ENCODE measurements at regions not wholly inside any gene's neighbourhood (a gene's known extent, or its start where the extent isn't known, plus 50 kb on each side); places are given as distances from the start of the nearest gene placed in this dataset.

- H3K4me1 ChIP-seq (ENCODE audit: insufficient read depth, low read length), result peaks cover 53% of the 10 kb centered on the region
- intact Hi-C loops (cut with micrococcal nuclease), result loop anchor here (5.0 kb wide), 5 partner anchors 61 to 234 kb away; partner anchors contain the start of gene KIAA1549L
- no peak overlapping the region for H2AFZ ChIP-seq (ENCODE audit: low read length)
- H3K79me2 ChIP-seq (ENCODE audit: low read length), result 0 out of 2 replicates have a peak, but pooled peaks cover 4% of the 10 kb centered on the region
- no peaks in the 10 kb centered on the region for H3K9me2 ChIP-seq (replicated peaks; ENCODE audit: low read length)
- ATAC-seq, result peak; percentile 72
- ChIA-PET CTCF (interaction anchor here (0.6 kb wide), 1 partner anchor 77 kb away, joined by 3 read pairs; the partner anchor contains the start of gene KIAA1549L), POLR2A (ENCODE audit: unreplicated experiment) (no interaction called here)
- no peaks in the 10 kb centered on the region for H3K36me3 ChIP-seq (ENCODE audit: low read depth, low read length)
- peak overlapping the region; percentile 24; the same call in 1 of the 2 replicates for H3K9ac ChIP-seq (ENCODE audit: low read length)
- BruUV-seq (replicated peaks), result no TSS peak
- H3K27me3 ChIP-seq (ENCODE audit: low read length), result no peaks in the 10 kb centered on the region
- peak overlapping the region; percentile 44 for H3K4me2 ChIP-seq (ENCODE audit: low read length)
- peak overlapping the region; percentile 86 for H3K27ac ChIP-seq (ENCODE audit: low read length)
- no peaks in the 10 kb centered on the region for H4K20me1 ChIP-seq (ENCODE audit: low read length)
- no peak overlapping the region for H3K4me3 ChIP-seq (ENCODE audit: low read length)
- no peaks in the 10 kb centered on the region for H3F3A ChIP-seq (ENCODE audit: low read length, unreplicated experiment)
- no peaks in the 10 kb centered on the region for H3K9me3 ChIP-seq (ENCODE audit: low read length)
- DNase-seq, result peak; percentile 90
- TF ChIP-seq, protein P1, sequence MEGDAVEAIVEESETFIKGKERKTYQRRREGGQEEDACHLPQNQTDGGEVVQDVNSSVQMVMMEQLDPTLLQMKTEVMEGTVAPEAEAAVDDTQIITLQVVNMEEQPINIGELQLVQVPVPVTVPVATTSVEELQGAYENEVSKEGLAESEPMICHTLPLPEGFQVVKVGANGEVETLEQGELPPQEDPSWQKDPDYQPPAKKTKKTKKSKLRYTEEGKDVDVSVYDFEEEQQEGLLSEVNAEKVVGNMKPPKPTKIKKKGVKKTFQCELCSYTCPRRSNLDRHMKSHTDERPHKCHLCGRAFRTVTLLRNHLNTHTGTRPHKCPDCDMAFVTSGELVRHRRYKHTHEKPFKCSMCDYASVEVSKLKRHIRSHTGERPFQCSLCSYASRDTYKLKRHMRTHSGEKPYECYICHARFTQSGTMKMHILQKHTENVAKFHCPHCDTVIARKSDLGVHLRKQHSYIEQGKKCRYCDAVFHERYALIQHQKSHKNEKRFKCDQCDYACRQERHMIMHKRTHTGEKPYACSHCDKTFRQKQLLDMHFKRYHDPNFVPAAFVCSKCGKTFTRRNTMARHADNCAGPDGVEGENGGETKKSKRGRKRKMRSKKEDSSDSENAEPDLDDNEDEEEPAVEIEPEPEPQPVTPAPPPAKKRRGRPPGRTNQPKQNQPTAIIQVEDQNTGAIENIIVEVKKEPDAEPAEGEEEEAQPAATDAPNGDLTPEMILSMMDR (conservative IDR thresholded peaks at IDR 0.05; ENCODE audit: low read depth, low read length), result no peak
- TF ChIP-seq EZH2phosphoT487 (IDR thresholded peaks at IDR 0.05; ENCODE audit: borderline replicate concordance, low read length) (no peak), EZH2 (IDR thresholded peaks at IDR 0.05; ENCODE audit: low read length, unreplicated experiment) (no peak)
Measured at GRCh38 chr11:33452836-33453624, 195.8 kb downstream of the HIPK3 start.

GRCh38 chr11:33451364-33451763 is 194.2 kb downstream of the HIPK3 start:
- Histone ChIP-seq H3K27me3 (ENCODE audit: low read length) (no peaks in the 10 kb centered on the region), H3K9me3 (ENCODE audit: low read length) (no peaks in the 10 kb centered on the region), H3K4me2 (ENCODE audit: low read length) (peak overlapping the region; percentile 44), H3K36me3 (ENCODE audit: low read depth, low read length) (no peaks in the 10 kb centered on the region), H3K27ac (ENCODE audit: low read length) (peak overlapping the region; percentile 86), H3K4me3 (ENCODE audit: low read length) (no peak overlapping the region), H4K20me1 (ENCODE audit: low read length) (no peaks in the 10 kb centered on the region), H3K9me2 (replicated peaks; ENCODE audit: low read length) (no peaks in the 10 kb centered on the region), H3F3A (ENCODE audit: low read length, unreplicated experiment) (no peaks in the 10 kb centered on the region), H3K79me2 (ENCODE audit: low read length) (0 out of 2 replicates have a peak, but pooled peaks cover 4% of the 10 kb centered on the region), H2AFZ (ENCODE audit: low read length) (no peak overlapping the region), H3K9ac (ENCODE audit: low read length) (peak overlapping the region; percentile 54; the same call in 1 of the 2 replicates), H3K4me1 (ENCODE audit: insufficient read depth, low read length) (peaks cover 53% of the 10 kb centered on the region)
- DNase-seq, result peak; percentile 46
- intact Hi-C loops (cut with micrococcal nuclease), result loop anchor here (5.0 kb wide), 5 partner anchors 59 to 236 kb away; partner anchors contain the start of gene KIAA1549L
- ATAC-seq, result peak; percentile 61
- BruUV-seq (replicated peaks), result no TSS peak
- CTCF ChIA-PET, result no interaction called here
- POLR2A ChIA-PET (ENCODE audit: unreplicated experiment), result interaction anchor here (0.6 kb wide), 2 partner anchors 241 to 285 kb away, joined by 3 to 6 read pairs; no protein-coding TSS in a partner anchor
- TF ChIP-seq EZH2 (IDR thresholded peaks at IDR 0.05; ENCODE audit: low read length, unreplicated experiment) (no peak), EZH2phosphoT487 (IDR thresholded peaks at IDR 0.05; ENCODE audit: borderline replicate concordance, low read length) (no peak)
- TF ChIP-seq, protein P1 (conservative IDR thresholded peaks at IDR 0.05; ENCODE audit: low read depth, low read length), result no peak

All from PC-3 (cell line).